Smooth muscle cell (in vitro differentiated cells): ENCODE measurements at regions not wholly inside any gene's neighbourhood (a gene's known extent, or its start where the extent isn't known, plus 50 kb on each side); places are given as distances from the start of the nearest gene placed in this dataset.

Experiments
- DNase-seq: peaks from one replicate; lab custom pipeline; 2025; ENCODE audit not compliant: unreplicated experiment; lab: John Stamatoyannopoulos, UW
- H2AFZ ChIP-seq: fragments of 200-600 bp; sonication (generic); 2 replicates; pipeline ENCODE4 v1.6.0; 2016; ENCODE audit warnings: antibody characterized with exemption, low read depth, mild to moderate bottlenecking
- H3F3A ChIP-seq: fragments of 200-600 bp; sonication (generic); 2 replicates; pipeline ENCODE4 v1.6.0; 2017; ENCODE audit warnings: antibody characterized with exemption, low read depth
- H3K27ac ChIP-seq: fragments of 200-600 bp; sonication (generic); 2 replicates; pipeline ENCODE4 v1.5.1; 2016; ENCODE audit warnings: low read depth, mild to moderate bottlenecking
- H3K27me3 ChIP-seq: fragments of 200-600 bp; sonication (generic); 2 replicates; pipeline ENCODE4 v1.6.1; 2016; ENCODE audit warnings: low read depth, mild to moderate bottlenecking
- H3K36me3 ChIP-seq: fragments of 200-600 bp; sonication (generic); 2 replicates; pipeline ENCODE4 v1.5.1; 2016; ENCODE audit warnings: low read depth
- H3K4me1 ChIP-seq: fragments of 200-600 bp; sonication (generic); 2 replicates; pipeline ENCODE4 v1.5.1; 2016; ENCODE audit warnings: low read depth
- H3K4me2 ChIP-seq: fragments of 200-600 bp; sonication (generic); 2 replicates; pipeline ENCODE4 v1.6.0; 2016; ENCODE audit warnings: mild to moderate bottlenecking
- H3K4me3 ChIP-seq: fragments of 200-600 bp; sonication (generic); 2 replicates; pipeline ENCODE4 v1.5.1; 2016; ENCODE audit warnings: mild to moderate bottlenecking
- H3K79me2 ChIP-seq: fragments of 200-600 bp; sonication (generic); 2 replicates; pipeline ENCODE4 v1.6.0; 2016; ENCODE audit warnings: low read depth, mild to moderate bottlenecking
- H3K9ac ChIP-seq: fragments of 200-600 bp; sonication (generic); 2 replicates; pipeline ENCODE4 v1.6.0; 2016; ENCODE audit warnings: low read depth
- H3K9me3 ChIP-seq: fragments of 200-600 bp; sonication (generic); replicated peaks from 2 replicates; pipeline ENCODE4 v1.5.1; 2016; ENCODE audit warnings: low read depth
- H4K20me1 ChIP-seq: fragments of 200-600 bp; sonication (generic); 2 replicates; pipeline ENCODE4 v1.6.0; 2016; ENCODE audit warnings: low read depth
- CTCF ChIP-seq: fragments of 200-600 bp; sonication (generic); IDR thresholded peaks from 2 replicates; pipeline ENCODE4 v1.5.1; 2017; ENCODE audit warnings: borderline replicate concordance, mild to moderate bottlenecking, antibody characterized with exemption; ENCODE audit not compliant: insufficient read depth, poor library complexity, severe bottlenecking
- WGBS: methylation state at CpG from one replicate; pipeline ENCODE4 v1.1.7; 2016; ENCODE audit warnings: low lambda C conversion rate; 5-methylcytosine and 5-hydroxymethylcytosine counted together

- Histone ChIP-seq H3K4me3 (no peak overlapping the region), H3K36me3 (no peaks in the 10 kb centered on the region)
Observed at GRCh38 chr11:37671321-37671720, 1073.3 kb upstream of the RAG2 start.

GRCh38 chr11:37666960-37667359 lies 1068.9 kb upstream of the RAG2 start:
- H3K36me3 ChIP-seq: no peaks in the 10 kb centered on the region
- no peaks in the 10 kb centered on the region for H3K4me1 ChIP-seq
- H4K20me1 ChIP-seq: no peaks in the 10 kb centered on the region
- no peak overlapping the region for H2AFZ ChIP-seq
- H3K27ac ChIP-seq: no peak overlapping the region
- no peak overlapping the region for H3K4me2 ChIP-seq
- no peaks in the 10 kb centered on the region for H3K79me2 ChIP-seq
- no peak overlapping the region for H3K9ac ChIP-seq
- 94% methylated on average over 2 of the region's 2 CpGs for WGBS
- H3K27me3 ChIP-seq: no peaks in the 10 kb centered on the region
- no peaks in the 10 kb centered on the region for H3F3A ChIP-seq
- no peak for TF ChIP-seq CTCF
- no peak for DNase-seq
- no peaks in the 10 kb centered on the region for H3K9me3 ChIP-seq
- no peak overlapping the region for H3K4me3 ChIP-seq

More at GRCh38 chr11:37671321-37671720, 1073.3 kb upstream of the RAG2 start:
- Histone ChIP-seq H3K27me3 (no peaks in the 10 kb centered on the region), H3K4me1 (no peaks in the 10 kb centered on the region), H3F3A (no peaks in the 10 kb centered on the region), H3K9ac (no peak overlapping the region), H4K20me1 (no peaks in the 10 kb centered on the region), H3K4me2 (no peak overlapping the region), H3K27ac (no peak overlapping the region), H3K9me3 (no peaks in the 10 kb centered on the region), H3K79me2 (no peaks in the 10 kb centered on the region), H2AFZ (no peak overlapping the region)
- no peak for TF ChIP-seq CTCF
- no peak for DNase-seq

- Histone ChIP-seq H4K20me1 (no peaks in the 10 kb centered on the region), H3K79me2 (no peaks in the 10 kb centered on the region), H3K4me2 (no peak overlapping the region), H3F3A (no peaks in the 10 kb centered on the region), H3K27me3 (no peaks in the 10 kb centered on the region), H3K27ac (no peak overlapping the region), H3K4me3 (no peak overlapping the region), H3K36me3 (no peaks in the 10 kb centered on the region), H3K9ac (no peak overlapping the region), H3K4me1 (no peaks in the 10 kb centered on the region), H2AFZ (no peak overlapping the region), H3K9me3 (no peaks in the 10 kb centered on the region)
- DNase-seq: no peak
- 96% methylated on average over 1 of the region's 1 CpG for WGBS
- TF ChIP-seq CTCF: peak; percentile 31
Observed at GRCh38 chr11:37657645-37658044, 1059.6 kb upstream of the RAG2 start.

- no peaks in the 10 kb centered on the region for H3K79me2 ChIP-seq
- no peaks in the 10 kb centered on the region for H3F3A ChIP-seq
- H3K9me3 ChIP-seq: no peaks in the 10 kb centered on the region
- H3K27ac ChIP-seq: no peak overlapping the region
- no peaks in the 10 kb centered on the region for H4K20me1 ChIP-seq
- H3K4me2 ChIP-seq: no peak overlapping the region
- H3K9ac ChIP-seq: no peak overlapping the region
- no peaks in the 10 kb centered on the region for H3K4me1 ChIP-seq
- no peak for TF ChIP-seq CTCF
- H3K4me3 ChIP-seq: no peak overlapping the region
- no peak overlapping the region for H2AFZ ChIP-seq
- H3K36me3 ChIP-seq: no peaks in the 10 kb centered on the region
- no peaks in the 10 kb centered on the region for H3K27me3 ChIP-seq
- no peak for DNase-seq
- WGBS: 87% methylated on average over 1 of the region's 1 CpG
Observed at GRCh38 chr11:37647767-37648166, 1049.7 kb upstream of the RAG2 start.
